ENCODE measurements at regions not wholly inside any gene's neighbourhood (a gene's known extent, or its start where the extent isn't known, plus 50 kb on each side); places are given as distances from the start of the nearest gene placed in this dataset.

GRCh38 chr6:79814940-79815339, 132.4 kb downstream of the ELOVL4 start:
- no peak for TF ChIP-seq CTCF (IDR thresholded peaks at IDR 0.05)
- Histone ChIP-seq H3K27ac (ENCODE audit: low read depth in 1 of 2, low read length in 2 of 2) (no peak overlapping the region), H3K9ac (ENCODE audit: insufficient read depth, low read length, poor library complexity, severe bottlenecking) (no peak overlapping the region), H3K4me2 (replicated peaks; ENCODE audit: extremely low read depth, low read length, poor library complexity, severe bottlenecking) (no peak overlapping the region), H2AFZ (ENCODE audit: insufficient read depth, low read depth, low read length, poor library complexity, severe bottlenecking) (no peak overlapping the region), H3K27me3 (ENCODE audit: control insufficient read depth in 2 of 2, insufficient read depth in 2 of 2, low read length in 2 of 2) (no peaks in the 10 kb centered on the region), H3K36me3 (replicated peaks in 1 of 2; ENCODE audit: control insufficient read depth in 1 of 2, insufficient read depth in 2 of 2, low read length in 2 of 2) (no peaks in the 10 kb centered on the region), H4K20me1 (ENCODE audit: insufficient read depth, low read length) (no peaks in the 10 kb centered on the region), H3K79me2 (ENCODE audit: insufficient read depth, low read length) (no peaks in the 10 kb centered on the region), H3K9me3 (replicated peaks in 1 of 2; ENCODE audit: control insufficient read depth in 1 of 2, insufficient read depth in 1 of 2, low read length in 2 of 2) (no peaks in the 10 kb centered on the region), H3K4me3 (replicated peaks in 1 of 3; ENCODE audit: low read depth in 2 of 3, low read length in 3 of 3) (no peak overlapping the region), H3K4me1 (ENCODE audit: control insufficient read depth in 1 of 2, insufficient read depth in 2 of 2, low read length in 2 of 2) (no peaks in the 10 kb centered on the region)
- no peak overlapping the region for H3K4me3 Mint-ChIP-seq
- peaks cover 0 to 8% (median 4%) of the 10 kb centered on the region in 3 donors for H3K27me3 Mint-ChIP-seq (ENCODE audit: low read depth in 3 of 3)
- intact Hi-C loops (cut with micrococcal nuclease): no loop called here
- peaks cover 0 to 8% (median 0%) of the 10 kb centered on the region in 7 donors for H3K9me3 Mint-ChIP-seq
- no peaks in the 10 kb centered on the region for H3K4me1 Mint-ChIP-seq
- no CpG with 5 or more reads among the region's 2 CpGs for WGBS (ENCODE audit: insufficient coverage)
- no peaks in the 10 kb centered on the region for H3K36me3 Mint-ChIP-seq
- no peak overlapping the region for H3K27ac Mint-ChIP-seq
- no peak for DNase-seq

GRCh38 chr6:79813854-79814709, 133.3 kb downstream of the ELOVL4 start:
- Histone ChIP-seq H3K27ac (ENCODE audit: low read depth in 1 of 2, low read length in 2 of 2) (no peak overlapping the region), H3K27me3 (ENCODE audit: control insufficient read depth in 2 of 2, insufficient read depth in 2 of 2, low read length in 2 of 2) (no peaks in the 10 kb centered on the region), H3K9me3 (replicated peaks in 1 of 2; ENCODE audit: control insufficient read depth in 1 of 2, insufficient read depth in 1 of 2, low read length in 2 of 2) (no peaks in the 10 kb centered on the region), H3K36me3 (replicated peaks in 1 of 2; ENCODE audit: control insufficient read depth in 1 of 2, insufficient read depth in 2 of 2, low read length in 2 of 2) (no peaks in the 10 kb centered on the region), H2AFZ (ENCODE audit: insufficient read depth, low read depth, low read length, poor library complexity, severe bottlenecking) (no peak overlapping the region), H3K4me3 (replicated peaks in 1 of 3; ENCODE audit: low read depth in 2 of 3, low read length in 3 of 3) (no peak overlapping the region), H4K20me1 (ENCODE audit: insufficient read depth, low read length) (no peaks in the 10 kb centered on the region), H3K79me2 (ENCODE audit: insufficient read depth, low read length) (no peaks in the 10 kb centered on the region), H3K9ac (ENCODE audit: insufficient read depth, low read length, poor library complexity, severe bottlenecking) (no peak overlapping the region), H3K4me1 (ENCODE audit: control insufficient read depth in 1 of 2, insufficient read depth in 2 of 2, low read length in 2 of 2) (no peaks in the 10 kb centered on the region), H3K4me2 (replicated peaks; ENCODE audit: extremely low read depth, low read length, poor library complexity, severe bottlenecking) (no peak overlapping the region)
- intact Hi-C loops (cut with micrococcal nuclease): no loop called here
- no peak overlapping the region for H3K4me3 Mint-ChIP-seq
- WGBS (ENCODE audit: insufficient coverage): 36% methylated on average over 2 of the region's 4 CpGs
- DNase-seq: peak; percentile 33 to 56 (median 50)
- H3K27me3 Mint-ChIP-seq (ENCODE audit: low read depth in 3 of 3): peaks cover 0 to 8% (median 4%) of the 10 kb centered on the region in 3 donors
- H3K27ac Mint-ChIP-seq: no peak overlapping the region
- no peaks in the 10 kb centered on the region for H3K36me3 Mint-ChIP-seq
- peaks cover 0 to 8% (median 0%) of the 10 kb centered on the region in 7 donors for H3K9me3 Mint-ChIP-seq
- H3K4me1 Mint-ChIP-seq: no peaks in the 10 kb centered on the region
- peak; percentile 93 for TF ChIP-seq CTCF (IDR thresholded peaks at IDR 0.05)

Measured in CD14-positive monocyte (primary cell).